Frontal cortex (tissue), 3 donors: ENCODE measurements at regions not wholly inside any gene's neighbourhood (a gene's known extent, or its start where the extent isn't known, plus 50 kb on each side); places are given as distances from the start of the nearest gene placed in this dataset.
"Not testable (repeated sequence)": the region's sequence is repeated elsewhere in the genome, so short reads cannot be mapped to it uniquely, and the experiment has no call there.

Experiments used
- DNase-seq, 2 donors: peaks; one replicate each; pipeline ENCODE4 v3.0.0; 2012; ENCODE audit warnings: low spot score in 2 of 2
- FAIRE-seq: peaks from 2 replicates; lab custom pipeline; 2012; peaks lifted over from hg19 to GRCh38; lab: Jason Lieb, UNC
- donor health status: control.
- donor health status: control.
- donor health status: control.

DNA sequence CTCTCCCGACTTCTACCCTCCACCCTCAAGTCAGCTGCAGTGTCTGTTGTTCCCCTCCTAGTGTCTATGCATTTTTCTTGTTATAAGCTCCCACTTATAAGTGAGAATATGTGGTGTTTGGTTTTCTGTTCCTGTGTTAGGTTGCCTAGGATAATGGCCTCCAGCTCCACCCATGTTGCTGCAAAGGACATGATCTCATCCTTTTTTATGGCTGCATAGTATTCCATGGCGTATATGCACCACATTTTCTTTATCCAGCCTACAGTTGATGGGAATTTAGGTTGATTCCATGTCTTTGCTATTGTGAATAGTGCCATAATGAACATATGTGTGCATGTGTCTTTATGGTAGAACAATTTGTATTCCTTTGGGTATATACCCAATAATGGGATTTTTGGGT, 80.7 kb downstream of the SPTSSA start:
- FAIRE-seq = not testable (repeated sequence)

DNA sequence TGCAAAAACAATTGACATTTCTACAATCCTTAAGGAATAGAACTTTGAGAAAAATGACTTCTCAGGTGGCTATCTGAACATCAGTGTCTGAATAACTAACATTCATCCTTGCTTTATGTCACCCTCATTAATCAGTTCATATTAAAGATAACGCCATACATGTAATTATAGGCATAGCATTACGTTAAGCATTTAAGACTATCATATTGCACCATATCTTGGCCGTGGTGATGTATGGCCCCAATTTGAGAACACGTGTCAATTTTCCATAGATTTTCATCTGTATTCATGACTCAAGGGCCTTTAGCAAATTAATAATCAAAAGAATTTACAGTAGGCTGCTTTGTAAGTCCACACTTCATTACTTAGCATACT, 81.6 kb downstream of the SPTSSA start:
- FAIRE-seq = no peak
- no peak for DNase-seq

More for the DNA sequence above, 80.7 kb downstream of the SPTSSA start:
- DNase-seq = not testable (repeated sequence)

DNA sequence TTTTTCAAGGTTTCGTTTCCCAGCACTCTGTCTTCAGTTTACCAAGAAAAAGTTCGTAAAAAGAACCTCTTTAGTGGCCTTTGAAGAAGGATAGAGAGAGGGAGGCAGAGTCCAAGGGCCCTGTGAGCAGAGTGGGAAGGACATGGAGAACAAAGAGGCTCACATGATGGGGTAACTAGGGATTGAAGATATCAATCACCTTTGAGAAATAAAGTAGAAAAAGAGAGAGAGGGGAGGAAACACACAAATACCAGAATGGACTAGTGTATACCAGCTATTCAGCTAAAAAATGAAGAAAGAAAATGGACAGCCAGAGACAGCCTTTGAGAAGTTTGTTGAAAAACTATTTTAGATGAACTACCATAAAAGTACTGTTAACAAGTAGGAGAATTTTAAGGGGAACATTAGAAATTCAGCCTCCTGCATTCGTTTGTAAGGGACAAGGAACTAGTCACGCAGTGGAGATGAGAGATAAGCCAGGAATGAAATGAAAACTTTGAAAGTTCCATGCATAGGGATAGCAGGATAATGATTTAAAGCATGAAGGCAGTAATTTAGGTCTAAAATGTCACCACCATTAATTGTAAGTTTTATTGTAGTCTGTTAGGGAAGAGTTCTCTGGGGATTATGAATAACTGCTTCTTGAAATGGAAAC, 82.1 kb downstream of the SPTSSA start:
- DNase-seq = no peak
- FAIRE-seq = no peak

DNA sequence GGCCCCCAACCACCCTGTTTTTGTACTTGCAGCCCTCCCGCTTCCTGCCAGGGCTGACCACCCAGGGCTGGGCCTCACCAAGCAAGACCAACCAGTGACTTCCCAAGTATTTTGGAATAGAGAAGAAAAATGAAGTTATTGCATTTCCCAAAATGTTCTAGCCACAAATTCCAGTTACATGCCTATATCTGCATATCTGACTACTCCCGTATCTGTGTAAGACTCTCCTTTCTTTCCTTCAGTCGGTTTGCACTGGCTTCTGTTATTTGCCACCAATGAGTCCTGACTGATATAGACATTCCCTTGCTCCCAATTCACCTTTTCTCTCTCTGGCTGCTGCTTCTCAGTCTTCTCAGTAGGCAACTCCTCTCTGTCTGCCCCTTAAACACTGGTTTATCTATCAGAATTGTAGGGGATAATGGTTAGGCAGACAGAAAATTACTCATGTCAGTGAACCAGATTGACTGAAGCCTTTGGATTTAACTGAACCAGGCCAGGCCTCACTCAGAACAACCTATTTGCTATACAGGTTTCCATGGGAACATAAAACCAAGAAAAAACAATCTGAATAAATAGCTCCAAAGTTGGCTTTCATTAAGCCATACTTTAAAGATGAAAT, 85.3 kb downstream of the SPTSSA start:
- no peak for FAIRE-seq
- no peak for DNase-seq

DNA sequence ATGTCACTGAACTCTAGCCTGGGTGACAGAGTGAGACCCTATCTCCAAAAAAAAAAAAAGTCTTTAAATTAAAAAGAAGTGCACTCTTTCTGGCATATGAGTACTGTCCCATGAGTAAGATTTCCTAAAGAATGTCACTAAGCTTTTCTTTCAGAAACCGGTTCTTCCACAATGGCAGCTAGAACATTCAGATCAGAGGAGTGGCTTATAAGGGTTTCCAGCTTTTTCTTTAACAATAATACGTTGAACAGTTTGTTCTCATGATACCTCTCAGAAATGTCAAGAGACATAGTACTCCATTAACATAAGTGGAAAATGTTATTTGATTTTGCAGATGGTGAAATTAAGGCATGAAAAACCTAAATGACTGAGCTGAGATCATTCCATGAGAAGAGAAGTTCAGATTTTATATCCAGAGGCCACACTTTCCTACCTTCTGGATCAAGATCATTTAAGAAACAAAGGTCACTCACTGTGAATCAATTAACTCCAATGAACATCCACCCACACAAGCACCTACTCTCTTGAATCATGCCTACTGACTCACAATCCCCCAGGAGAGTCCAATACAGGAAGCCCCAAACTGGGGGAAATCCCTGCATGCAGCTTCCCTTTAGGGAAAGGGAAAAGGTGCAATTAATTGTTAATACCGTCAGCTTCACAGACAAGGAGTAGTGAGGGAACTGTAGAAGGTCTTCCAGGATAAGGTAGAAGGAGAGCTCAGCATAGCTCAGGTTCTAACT, 86.9 kb downstream of the SPTSSA start:
- no peak for FAIRE-seq

DNA sequence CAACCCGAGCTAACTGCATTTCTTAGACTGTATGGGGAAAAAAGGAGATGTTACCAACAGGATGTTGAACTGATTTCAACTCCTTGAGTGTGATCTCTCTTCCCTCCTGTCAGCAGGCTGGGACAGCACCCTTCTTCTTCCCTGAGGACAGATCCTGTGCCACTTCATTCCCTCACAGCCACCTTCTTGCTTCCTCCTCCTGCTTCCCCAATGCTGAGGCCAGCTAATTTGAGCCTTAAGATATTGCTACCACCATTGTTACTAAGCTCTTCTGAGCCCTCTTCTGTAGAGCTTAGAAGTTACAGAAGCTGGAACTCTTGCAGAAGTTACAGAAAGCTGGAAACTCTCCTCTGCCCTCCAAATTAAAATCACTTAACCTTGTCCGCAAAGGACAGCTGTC, 88.8 kb downstream of the SPTSSA start:
- DNase-seq (no peak), FAIRE-seq (no peak)

More for the DNA sequence above, 86.9 kb downstream of the SPTSSA start:
- DNase-seq = no peak

DNA sequence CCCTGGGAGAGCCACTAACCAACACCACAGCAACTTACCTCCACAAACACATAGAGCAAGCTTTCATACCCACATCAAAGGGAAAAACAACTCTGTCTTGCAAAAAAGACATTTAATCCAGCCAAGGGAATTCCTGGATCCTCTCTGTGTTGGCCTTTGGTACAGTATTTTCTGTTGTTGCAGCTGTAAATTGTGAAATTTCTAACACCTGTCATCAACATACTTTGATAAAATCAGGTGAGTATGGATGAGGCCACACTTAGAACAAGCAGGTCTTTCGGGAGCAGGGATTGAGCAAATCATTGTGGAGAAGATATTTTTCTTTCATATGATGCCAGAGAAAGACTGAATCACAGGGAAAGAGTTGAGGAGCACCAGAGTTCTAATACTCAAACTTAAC, 89.3 kb downstream of the SPTSSA start:
- no peak for FAIRE-seq
- DNase-seq = no peak

DNA sequence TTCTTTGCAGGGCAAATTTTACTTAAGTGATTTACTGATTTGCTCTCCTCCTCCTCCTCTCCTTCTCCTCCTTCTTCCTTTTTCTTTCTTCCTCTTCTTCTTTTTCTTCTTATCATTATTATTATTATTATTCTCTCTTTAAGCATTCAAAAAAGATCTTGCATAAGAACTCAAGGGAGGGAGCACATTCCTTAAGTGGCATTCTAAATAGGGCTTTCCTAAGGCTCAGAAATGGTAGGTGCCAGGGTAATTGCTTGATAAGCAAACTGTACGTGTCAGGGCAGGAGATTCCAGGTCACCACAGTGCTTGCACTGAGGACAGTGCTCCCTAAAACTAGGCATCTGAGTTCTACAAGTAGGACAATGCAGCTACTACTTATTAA, 92.4 kb downstream of the SPTSSA start:
- FAIRE-seq (no peak), DNase-seq (no peak)

DNA sequence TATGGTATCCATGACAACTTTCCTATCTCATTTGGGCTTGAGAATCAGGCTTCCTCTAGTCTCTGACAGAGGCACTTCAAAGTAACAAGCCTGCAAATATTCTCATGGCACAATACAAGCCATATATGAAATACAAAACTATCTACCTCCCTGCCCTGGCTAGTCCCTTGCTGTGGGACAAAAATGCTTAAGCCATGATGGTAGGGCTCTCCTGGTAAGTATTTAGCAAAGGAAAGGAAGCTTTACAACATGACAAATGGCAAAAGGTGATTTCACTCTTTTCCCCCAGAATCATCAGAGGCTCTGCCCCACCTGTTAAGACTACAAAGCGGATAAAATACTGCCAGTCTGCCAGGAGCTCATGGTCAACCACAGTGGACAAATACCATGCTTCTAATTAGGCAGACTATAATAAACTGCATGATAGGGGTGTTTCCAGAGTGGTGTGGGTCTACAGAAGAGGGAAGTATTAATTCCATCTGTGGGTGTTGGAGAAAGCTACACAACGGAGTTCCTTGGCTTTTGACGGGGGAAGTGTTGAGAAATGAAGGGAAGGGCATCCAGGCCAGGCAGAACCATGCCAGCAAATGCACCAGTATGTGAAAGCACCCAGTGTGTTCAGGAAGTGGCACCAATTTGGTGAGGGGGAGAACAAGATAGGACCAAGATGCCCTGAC, 92.9 kb downstream of the SPTSSA start:
- FAIRE-seq (no peak), DNase-seq (no peak)

DNA sequence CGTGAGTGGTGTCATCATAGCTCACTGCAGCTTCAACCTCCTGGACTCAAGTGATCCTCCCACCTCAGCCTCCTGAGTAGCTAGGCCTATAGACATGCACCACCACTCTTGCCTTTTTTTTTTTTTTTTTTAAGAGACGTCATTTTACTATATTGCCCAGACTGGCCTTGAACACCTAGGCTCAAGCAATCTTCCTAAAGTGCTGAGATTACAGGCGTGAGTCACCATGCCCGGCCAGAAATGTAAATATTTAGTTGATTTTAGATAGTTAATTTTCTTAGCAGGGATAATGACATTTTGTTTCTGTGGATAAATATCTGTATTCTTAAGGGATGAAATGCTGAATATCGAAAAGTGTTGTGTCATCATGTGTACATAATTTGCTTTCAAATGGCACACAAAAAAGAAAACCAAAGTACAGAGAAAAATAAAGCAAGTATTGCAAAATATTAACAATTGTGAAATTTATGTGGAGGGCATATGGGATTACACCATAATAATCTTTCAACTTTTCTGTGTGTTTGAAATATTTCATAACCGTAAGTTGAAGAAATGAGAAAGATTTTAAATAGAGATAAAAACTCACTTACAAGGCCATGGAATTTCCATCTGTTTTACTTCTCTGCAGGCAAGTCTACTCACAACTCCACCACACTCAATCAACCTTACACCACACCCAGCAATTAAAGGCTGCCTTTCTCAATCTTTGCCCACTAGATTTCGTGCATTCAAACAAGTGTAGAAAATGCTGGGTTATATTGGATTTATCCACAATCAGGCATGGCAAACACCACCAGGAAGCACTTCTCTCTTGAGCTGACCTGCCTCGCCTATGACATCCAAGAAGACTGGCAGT, 93.7 kb downstream of the SPTSSA start:
- FAIRE-seq (no peak), DNase-seq (no peak)

DNA sequence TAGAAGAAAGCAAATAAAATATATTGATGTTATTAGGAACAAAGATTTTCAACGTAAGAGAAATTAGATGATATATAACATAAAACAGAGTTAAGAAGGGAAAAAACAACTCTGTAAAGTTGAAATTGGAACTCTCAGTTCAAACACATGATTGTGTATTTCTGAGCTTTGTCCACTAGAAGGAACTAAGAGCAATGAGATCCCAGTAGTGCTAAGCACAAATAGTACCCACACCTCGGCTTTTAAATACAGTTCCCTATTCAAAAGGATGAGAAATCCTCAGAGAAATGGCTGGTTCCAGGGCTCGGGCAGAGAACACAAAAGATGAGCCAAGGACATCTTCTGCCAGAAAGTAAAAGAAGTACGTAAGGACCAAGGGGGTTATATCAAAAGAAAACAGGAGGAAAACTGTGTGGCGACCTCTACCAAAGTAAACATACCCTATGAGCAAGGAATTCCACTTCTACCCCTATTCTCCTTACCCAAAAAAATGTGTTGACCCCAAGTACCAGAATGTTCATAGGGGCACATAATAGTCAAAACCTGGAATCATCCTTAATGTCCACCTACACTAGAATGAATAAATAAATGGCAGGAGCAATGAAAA, 96.6 kb downstream of the SPTSSA start:
- FAIRE-seq (no peak), DNase-seq (no peak)

DNA sequence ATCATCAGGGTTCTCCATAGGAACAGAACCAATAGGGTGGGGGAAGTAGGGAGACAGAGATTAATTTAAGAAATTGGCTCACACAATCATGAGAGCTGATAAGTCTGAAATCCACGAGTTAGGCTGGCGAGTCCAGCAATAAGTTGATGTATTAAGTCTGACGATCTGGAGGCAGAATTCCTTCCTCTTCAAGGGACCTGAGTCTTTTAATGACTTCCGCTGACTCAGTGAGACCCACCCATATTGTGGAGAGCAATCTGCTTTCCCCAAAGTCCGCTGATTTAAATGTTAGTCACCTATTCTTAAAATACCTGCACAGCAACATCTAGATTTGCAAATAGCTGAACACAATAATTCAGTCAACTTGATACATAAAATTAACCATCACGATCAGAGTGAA, 97.8 kb downstream of the SPTSSA start:
- DNase-seq (no peak), FAIRE-seq (no peak)

DNA sequence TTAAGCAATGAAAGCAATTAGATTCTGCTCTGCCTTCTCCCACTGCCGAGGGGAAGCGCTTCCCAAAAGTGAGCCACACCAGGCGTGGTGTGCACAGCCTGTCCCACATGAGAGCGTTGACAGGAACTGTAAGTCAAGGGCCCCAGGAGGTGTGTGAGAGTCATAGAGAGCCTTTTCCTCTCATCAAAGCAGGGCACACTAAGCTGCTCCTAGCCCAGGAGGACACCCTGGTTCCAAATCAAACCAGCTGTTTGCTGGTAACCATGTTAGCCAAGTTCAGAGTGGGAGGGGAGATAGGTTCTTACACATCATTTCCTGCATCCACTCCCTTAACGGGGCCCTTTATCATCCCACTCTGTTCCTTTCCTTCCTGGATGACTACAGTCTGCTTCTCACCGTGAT, 98.3 kb downstream of the SPTSSA start:
- no peak for DNase-seq

DNA sequence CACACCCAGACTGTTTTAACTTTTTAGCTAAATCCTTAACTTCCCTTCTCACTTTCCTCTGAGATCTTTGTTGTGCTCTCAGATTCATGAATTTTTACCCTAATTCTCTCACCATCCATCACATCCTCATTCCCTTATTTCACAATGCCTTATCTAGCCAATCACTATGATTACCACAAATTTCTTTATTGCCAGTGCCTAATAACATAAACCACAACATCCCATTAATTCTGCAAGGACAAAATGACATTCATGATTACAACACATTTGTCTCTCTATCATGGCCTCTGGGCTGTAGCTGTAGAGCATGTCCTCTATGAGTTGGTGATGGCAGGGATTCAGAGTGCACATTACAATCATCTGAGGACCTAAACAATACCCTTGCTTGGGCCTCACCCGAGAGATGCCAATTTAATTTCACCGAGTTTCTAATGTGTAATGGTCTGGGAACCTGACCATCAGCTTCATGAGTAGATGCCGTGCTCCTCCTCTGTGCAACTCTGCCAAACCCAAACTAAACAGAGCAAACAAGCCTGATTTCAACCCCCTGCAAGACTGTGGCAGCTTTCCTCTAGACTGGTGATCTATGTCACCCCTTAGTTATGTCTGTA, 99.3 kb downstream of the SPTSSA start:
- FAIRE-seq = no peak

More for the DNA sequence above, 98.3 kb downstream of the SPTSSA start:
- no peak for FAIRE-seq

DNA sequence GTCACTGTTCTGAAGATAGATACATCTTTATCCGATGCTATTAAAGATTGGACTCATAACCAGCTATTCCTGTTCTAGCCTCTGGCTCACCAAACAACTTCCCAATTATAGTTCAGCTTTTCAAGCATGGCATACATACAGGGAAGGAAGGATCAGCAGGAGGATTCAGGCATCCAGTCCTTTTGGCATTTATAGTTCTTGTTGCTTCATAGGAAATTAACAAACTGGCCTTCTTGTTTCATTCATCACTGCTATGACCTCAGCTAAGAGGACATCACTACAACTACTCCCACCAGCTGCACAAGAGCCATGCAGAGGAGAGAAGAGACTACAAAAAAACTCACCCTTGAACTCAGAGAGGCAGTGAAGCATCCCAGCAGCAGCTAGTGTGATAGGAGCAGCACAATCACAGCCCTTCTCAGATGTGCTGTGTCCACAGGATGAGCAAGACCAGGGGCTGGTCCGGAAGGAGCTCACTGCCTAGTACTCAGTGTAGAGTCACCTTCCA, 100.5 kb downstream of the SPTSSA start:
- DNase-seq (no peak), FAIRE-seq (no peak)

More for the DNA sequence above, 99.3 kb downstream of the SPTSSA start:
- no peak for DNase-seq

DNA sequence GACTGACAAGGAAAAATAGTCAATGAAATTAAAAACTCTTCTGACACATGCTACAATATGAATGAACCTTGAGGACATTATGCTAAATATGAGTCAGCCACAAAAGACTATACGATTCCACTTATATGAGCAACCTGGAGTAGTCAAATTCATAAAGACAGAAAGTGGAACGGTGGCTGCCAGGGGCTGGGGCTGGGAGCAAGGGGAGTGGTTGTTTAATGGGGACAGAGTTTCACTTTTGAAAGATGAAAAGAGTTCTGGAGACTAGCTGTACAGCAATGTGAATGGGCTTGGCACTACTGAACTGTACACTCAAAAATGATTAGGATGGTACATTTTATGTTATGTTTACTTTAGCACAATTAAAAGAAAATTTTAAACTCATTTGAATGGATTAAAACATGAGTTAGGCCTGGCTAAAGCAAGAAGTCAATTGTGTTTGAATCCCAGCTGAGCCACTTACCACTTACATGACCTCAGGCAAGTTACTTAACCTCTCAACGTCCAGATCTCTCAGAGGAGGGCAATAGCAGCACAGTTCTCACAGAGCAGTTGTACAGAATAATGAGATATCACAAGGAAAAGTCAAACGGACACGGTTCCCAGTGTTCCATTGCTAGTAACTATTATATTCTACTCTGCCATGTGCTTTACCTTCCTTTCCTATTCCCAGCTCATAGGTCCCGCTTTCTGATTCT, 102.5 kb downstream of the SPTSSA start:
- no peak for DNase-seq
- no peak for FAIRE-seq

DNA sequence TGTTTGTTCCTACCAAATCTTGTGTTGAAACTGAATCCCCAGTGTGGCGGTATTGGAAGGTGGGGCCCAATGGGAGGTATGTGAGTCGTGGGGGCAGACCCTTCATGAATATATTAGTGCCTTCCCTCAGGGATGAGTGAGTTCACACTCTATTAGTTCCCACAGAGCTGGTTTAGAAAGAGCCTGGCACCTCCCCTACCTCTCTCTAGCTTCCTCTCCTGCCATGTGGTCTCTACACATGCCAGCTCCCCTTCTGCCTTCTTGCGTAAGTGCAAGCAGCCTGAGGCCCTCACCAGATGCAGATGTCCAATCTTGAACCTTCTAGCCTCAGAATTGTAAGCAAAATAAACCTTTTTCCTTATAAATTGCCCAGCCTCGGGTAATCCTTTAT, 105.8 kb downstream of the SPTSSA start:
- DNase-seq (no peak), FAIRE-seq (no peak)

DNA sequence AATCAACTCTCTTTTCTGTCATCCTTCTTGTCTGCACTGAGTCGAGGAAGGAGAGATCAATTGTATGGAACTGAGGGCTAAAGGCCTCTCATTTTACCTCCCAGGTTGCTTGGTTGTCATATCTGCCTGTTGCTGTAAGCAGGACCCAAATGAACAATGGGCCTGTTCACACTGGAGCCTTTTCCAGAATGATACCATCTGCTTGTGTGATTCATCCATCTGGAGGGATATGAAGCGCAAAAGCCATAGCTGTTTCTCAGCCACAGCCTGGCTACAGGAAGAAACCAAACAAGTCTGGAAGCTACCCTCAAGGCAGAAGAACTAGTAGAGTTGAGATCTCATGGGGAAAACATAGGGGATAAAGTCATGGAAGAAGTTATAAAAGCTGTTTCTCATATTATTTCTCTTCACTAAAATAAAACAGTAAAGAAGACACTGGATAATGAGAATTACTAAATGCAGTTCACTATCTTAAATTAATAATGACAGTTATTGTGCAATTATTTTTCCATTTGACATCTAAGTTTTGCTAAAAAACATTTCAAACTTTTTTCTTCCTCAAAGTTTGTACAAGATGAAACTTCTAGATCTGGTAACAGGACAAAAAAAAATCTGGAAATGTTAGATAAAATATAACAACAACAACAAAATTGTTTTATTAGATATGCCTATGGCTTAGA, 106.3 kb downstream of the SPTSSA start:
- no peak for FAIRE-seq
- peak in 1 of 2 donors; percentile 24 for DNase-seq
